ENCODE measurements at regions not wholly inside any gene's neighbourhood (a gene's known extent, or its start where the extent isn't known, plus 50 kb on each side); places are given as distances from the start of the nearest gene placed in this dataset.

GRCh38 chr2:39492095-39492590 is 55.1 kb upstream of the MAP4K3 start (continued):
- TF ChIP-seq PHF5A (CRISPR knock-in tag; IDR thresholded peaks at IDR 0.05; ENCODE audit: low read depth, unreplicated experiment) (peak; percentile 49), ZNF496 (CRISPR knock-in tag; IDR thresholded peaks at IDR 0.05; ENCODE audit: insufficient replicate concordance) (no peak), ZBTB10 (CRISPR knock-in tag; IDR thresholded peaks at IDR 0.05; ENCODE audit: borderline replicate concordance) (no peak), KDM5A (IDR thresholded peaks at IDR 0.05; ENCODE audit: borderline replicate concordance, low read length) (no peak), HMGXB3 (CRISPR knock-in tag; IDR thresholded peaks at IDR 0.05; ENCODE audit: borderline replicate concordance) (no peak), ZNF543 (CRISPR knock-in tag; IDR thresholded peaks at IDR 0.05) (no peak), KDM6A (CRISPR knock-in tag; IDR thresholded peaks at IDR 0.05; ENCODE audit: low read depth) (no peak), ZNF772 (CRISPR knock-in tag; IDR thresholded peaks at IDR 0.05) (no peak; the same call in 1 of the 2 replicates), IKZF1 (IDR thresholded peaks at IDR 0.05) (no peak), TCF12 (IDR thresholded peaks at IDR 0.05) (no peak), TCF12 (CRISPR knock-in tag; IDR thresholded peaks at IDR 0.05) (no peak), CAMTA2 (CRISPR knock-in tag; IDR thresholded peaks at IDR 0.05; ENCODE audit: borderline replicate concordance) (no peak), USF2 (IDR thresholded peaks at IDR 0.05; ENCODE audit: low read depth, low read length) (no peak), USF2 (CRISPR knock-in tag; IDR thresholded peaks at IDR 0.05; ENCODE audit: borderline replicate concordance) (no peak), ZBTB8A (CRISPR knock-in tag; IDR thresholded peaks at IDR 0.05; ENCODE audit: borderline replicate concordance, low read depth) (no peak), MXD4 (CRISPR knock-in tag; IDR thresholded peaks at IDR 0.05) (no peak), ZNF251 (CRISPR knock-in tag; IDR thresholded peaks at IDR 0.05) (no peak), TCF7 (IDR thresholded peaks at IDR 0.05; ENCODE audit: low read depth) (peak; percentile 88), PPARG (CRISPR knock-in tag; conservative IDR thresholded peaks at IDR 0.05) (peak; percentile 75)
- TF ChIP-seq, protein P1, sequence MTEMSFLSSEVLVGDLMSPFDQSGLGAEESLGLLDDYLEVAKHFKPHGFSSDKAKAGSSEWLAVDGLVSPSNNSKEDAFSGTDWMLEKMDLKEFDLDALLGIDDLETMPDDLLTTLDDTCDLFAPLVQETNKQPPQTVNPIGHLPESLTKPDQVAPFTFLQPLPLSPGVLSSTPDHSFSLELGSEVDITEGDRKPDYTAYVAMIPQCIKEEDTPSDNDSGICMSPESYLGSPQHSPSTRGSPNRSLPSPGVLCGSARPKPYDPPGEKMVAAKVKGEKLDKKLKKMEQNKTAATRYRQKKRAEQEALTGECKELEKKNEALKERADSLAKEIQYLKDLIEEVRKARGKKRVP (CRISPR knock-in tag; IDR thresholded peaks at IDR 0.05): peak in 1 of 2 experiments; percentile 87; a peak in 2 of 4 replicates
- TF ChIP-seq, protein P2, sequence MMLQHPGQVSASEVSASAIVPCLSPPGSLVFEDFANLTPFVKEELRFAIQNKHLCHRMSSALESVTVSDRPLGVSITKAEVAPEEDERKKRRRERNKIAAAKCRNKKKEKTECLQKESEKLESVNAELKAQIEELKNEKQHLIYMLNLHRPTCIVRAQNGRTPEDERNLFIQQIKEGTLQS (CRISPR knock-in tag; IDR thresholded peaks at IDR 0.05): peak; percentile 45; the same call in 1 of the 2 replicates
